Fibroblast of mammary gland (primary cell): ENCODE measurements at regions not wholly inside any gene's neighbourhood (a gene's known extent, or its start where the extent isn't known, plus 50 kb on each side); places are given as distances from the start of the nearest gene placed in this dataset.

Source experiments
- DNase-seq: peaks from one replicate; pipeline ENCODE4 v3.0.0-alpha.2; 2010; ENCODE audit warnings: low read depth
- H3K4me3 ChIP-seq: 2 replicates; pipeline ENCODE4 v1.5.1; 2011; ENCODE audit warnings: low read depth, mild to moderate bottlenecking, low read length, moderate library complexity; ENCODE audit not compliant: control insufficient read depth
- TF ChIP-seq, protein P1 (sequence below): conservative IDR thresholded peaks from 2 replicates; pipeline ENCODE4 v1.5.1; 2011; ENCODE audit warnings: low read depth, low read length, inconsistent platforms; ENCODE audit not compliant: control insufficient read depth, insufficient read depth

DNA sequence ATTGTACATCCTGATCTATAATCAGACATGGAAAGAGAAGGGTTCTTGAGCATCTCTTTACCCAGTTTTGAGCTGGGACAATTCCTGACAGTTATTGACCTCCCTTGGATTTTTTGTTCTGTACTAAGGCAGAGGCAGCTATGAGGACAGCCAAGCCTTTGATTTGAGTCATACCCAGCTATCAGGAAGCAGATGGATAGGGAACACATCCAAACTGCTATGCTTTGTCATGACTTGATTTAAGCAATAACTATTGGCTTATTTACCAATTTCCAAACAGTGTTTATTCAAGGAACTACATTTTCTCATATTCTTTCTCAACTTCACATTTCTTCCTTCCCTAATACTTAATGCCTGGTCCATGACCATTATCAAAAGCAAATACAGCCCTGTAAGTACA is 396.4 kb upstream of the STEAP1 start:
- DNase-seq, result peak; percentile 62
- H3K4me3 ChIP-seq, result no peak overlapping the region
- TF ChIP-seq, protein P1, sequence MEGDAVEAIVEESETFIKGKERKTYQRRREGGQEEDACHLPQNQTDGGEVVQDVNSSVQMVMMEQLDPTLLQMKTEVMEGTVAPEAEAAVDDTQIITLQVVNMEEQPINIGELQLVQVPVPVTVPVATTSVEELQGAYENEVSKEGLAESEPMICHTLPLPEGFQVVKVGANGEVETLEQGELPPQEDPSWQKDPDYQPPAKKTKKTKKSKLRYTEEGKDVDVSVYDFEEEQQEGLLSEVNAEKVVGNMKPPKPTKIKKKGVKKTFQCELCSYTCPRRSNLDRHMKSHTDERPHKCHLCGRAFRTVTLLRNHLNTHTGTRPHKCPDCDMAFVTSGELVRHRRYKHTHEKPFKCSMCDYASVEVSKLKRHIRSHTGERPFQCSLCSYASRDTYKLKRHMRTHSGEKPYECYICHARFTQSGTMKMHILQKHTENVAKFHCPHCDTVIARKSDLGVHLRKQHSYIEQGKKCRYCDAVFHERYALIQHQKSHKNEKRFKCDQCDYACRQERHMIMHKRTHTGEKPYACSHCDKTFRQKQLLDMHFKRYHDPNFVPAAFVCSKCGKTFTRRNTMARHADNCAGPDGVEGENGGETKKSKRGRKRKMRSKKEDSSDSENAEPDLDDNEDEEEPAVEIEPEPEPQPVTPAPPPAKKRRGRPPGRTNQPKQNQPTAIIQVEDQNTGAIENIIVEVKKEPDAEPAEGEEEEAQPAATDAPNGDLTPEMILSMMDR, result no peak

DNA sequence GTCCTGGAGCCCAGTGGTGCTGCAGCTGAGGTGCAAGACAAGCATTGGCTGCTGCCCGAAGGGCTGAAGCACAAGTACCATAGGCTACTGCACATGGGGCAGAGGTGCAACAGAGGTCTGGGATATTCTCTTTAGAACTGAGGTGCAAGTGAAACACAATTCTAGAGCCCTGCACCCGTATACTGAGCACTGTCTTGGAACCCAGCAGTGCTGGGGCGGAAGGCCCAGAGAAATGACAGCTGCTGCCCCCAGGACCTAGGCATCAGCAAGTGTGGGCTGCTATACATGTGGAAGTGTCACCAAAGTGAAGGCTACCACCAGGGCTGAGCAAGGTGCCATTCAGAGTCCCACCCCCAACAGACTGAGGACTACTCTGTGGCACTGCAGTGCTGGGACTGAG is 393.6 kb upstream of the STEAP1 start:
- no peak for DNase-seq
- H3K4me3 ChIP-seq, result no peak overlapping the region
- TF ChIP-seq, protein P1, result no peak

DNA sequence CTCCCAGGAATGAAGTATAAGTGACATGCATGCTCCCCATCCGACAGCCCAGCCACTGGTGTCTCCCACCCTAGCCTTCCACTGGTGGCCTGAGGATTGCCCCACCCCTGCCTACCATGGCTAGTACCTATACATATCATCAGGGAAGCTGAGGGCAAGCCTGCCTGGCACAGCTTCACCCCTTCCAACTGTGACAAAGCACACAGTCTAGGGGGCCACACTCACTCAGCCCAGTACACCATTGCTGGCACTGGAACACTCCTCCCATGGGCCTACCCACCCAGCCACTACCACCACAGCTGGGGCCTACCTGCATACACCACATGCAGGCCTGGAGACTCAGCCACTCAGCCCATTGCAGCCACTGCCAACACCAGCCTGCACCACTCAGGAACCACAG is 393.1 kb upstream of the STEAP1 start:
- TF ChIP-seq, protein P1, result no peak
- DNase-seq, result no peak
- no peak overlapping the region for H3K4me3 ChIP-seq

DNA sequence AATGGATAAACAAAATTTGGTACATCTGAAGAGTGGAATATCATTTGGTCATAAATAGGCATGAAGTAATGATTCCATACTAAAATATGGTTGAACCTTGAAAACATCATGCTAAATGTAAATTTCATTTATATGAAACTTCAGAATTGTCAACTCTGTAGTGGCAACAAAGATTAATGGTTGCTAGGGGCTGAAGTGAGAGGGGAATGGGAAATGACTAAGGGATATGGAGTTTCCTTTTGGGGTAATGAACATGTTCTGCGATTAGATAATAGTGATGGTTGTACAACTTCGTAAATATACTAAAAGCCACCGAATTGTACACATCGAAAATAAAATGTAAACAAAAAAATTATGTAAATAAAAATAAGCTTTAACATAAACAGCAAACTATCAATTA is 384.1 kb upstream of the STEAP1 start:
- no peak for DNase-seq
- no peak overlapping the region for H3K4me3 ChIP-seq
- TF ChIP-seq, protein P1, result no peak

DNA sequence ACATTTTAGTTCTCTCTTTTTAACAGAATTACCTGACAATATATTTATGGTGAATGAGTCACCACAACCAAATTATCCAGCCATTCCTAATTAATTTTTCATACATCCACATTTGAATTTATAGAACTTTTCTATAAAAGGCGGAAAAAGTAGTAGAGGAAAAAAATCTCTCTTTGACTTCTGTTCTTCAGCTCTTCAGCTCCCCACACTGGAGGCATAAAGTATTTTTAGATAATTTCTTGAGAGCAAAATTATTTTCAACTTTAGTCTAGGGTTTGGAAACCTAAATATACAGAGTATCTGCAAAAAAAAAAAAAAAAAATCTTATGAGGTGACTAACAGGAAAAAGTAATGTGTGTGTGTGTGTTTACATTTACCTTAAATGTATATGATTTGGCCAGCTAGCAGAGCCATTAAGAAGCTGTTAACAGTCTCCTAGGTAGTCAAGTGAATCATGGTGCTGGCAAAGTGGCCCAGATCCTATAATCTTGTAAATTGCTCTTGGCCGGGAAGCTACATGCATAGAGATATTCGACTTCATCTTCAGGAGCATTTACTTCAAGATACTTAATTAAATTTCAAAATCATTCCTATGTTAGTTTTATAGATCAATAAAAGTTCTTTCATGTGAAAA is 383.1 kb upstream of the STEAP1 start:
- no peak overlapping the region for H3K4me3 ChIP-seq
- DNase-seq, result no peak
- TF ChIP-seq, protein P1, result peak; percentile 13

DNA sequence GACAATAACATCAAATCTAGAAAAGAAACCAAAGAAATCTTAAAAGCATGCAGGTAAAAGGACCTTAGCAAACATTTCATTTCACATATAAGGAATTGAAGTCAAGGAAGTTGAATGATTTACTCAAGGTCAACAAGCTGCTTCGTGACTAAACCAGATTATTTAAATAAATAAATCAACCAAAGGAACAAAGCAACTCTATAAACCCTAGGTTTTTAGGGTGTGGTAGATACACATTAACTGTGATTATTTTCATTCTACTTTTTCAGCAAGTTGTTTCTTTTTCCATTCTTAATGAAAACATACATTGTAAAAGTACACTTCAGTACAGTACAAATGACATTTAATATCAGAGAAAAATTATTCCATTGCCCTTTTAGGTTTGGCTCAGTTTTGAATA is 382.0 kb upstream of the STEAP1 start:
- no peak for DNase-seq
- no peak overlapping the region for H3K4me3 ChIP-seq
- TF ChIP-seq, protein P1, result no peak

DNA sequence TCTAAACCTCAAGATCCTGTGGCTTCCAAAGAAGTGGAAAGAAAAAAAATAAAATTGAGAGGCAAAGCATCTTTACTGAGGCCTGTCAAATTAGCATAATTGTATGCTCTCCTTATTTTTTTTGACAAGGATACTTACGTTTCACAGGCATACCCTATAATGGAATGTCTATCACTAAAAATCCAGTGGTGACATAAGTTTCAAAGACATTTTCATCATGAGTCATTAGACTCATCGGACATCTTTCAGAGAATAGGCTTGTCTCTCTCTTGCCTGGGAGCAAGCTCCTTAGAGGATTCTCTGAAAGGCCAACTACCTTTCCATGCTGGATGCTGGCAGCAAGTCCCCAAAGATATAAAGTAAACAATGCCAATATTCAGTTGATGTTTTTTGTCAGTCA is 380.7 kb upstream of the STEAP1 start:
- no peak for DNase-seq
- TF ChIP-seq, protein P1, result no peak
- H3K4me3 ChIP-seq, result no peak overlapping the region
